ENCODE measurements at regions not wholly inside any gene's neighbourhood (a gene's known extent, or its start where the extent isn't known, plus 50 kb on each side); places are given as distances from the start of the nearest gene placed in this dataset.

- no peak for TF ChIP-seq CTCF (conservative IDR thresholded peaks at IDR 0.05)
- no peak for TF ChIP-seq ZFX (IDR thresholded peaks at IDR 0.05)
These were observed 462.0 kb downstream of the GBE1 start for GRCh38 chr3:81299481-81299880.
